PC-3 (cell line): ENCODE measurements at regions not wholly inside any gene's neighbourhood (a gene's known extent, or its start where the extent isn't known, plus 50 kb on each side); places are given as distances from the start of the nearest gene placed in this dataset.

Experiments used
- ATAC-seq: fragments of 200-7000 bp; cut with Tn5 transposase; 2 replicates; pipeline ENCODE4 v1.9.1; 2020; ENCODE audit warnings: mild to moderate bottlenecking, moderate library complexity
- BruUV-seq: library from RNA; stranded (reverse); fragments of 400-500 nt; replicated peaks from 2 replicates; lab custom pipeline; 2021; lab: Mats Ljungman, UMichigan
- CTCF ChIA-PET: fragments of 300-600 bp; sonication (Branson Sonifier 250); formaldehyde crosslinking; loops from one replicate; lab custom pipeline; 2022; ENCODE audit warnings: antibody characterized with exemption; lab: Charles Lee
- POLR2A ChIA-PET: fragments of 300-600 bp; sonication (Branson Sonifier 250); formaldehyde crosslinking; loops from one replicate; lab custom pipeline; 2022; ENCODE audit warnings: antibody characterized with exemption; ENCODE audit not compliant: unreplicated experiment; lab: Charles Lee
- DNase-seq: peaks from one replicate; pipeline ENCODE4 v3.0.0-alpha.2; 2015
- H2AFZ ChIP-seq: fragments of 300-600 bp; sonication (generic); 2 replicates; pipeline ENCODE4 v1.6.0; 2016; ENCODE audit warnings: antibody characterized with exemption, low read length
- H3F3A ChIP-seq: fragments of 300-600 bp; sonication (generic); one replicate; pipeline ENCODE4 v1.6.0; 2017; ENCODE audit warnings: antibody characterized with exemption, low read length, control low read depth, mild to moderate bottlenecking; ENCODE audit not compliant: unreplicated experiment
- H3K27ac ChIP-seq: fragments of 300-600 bp; sonication (generic); 2 replicates; pipeline ENCODE4 v1.5.1; 2016; ENCODE audit warnings: mild to moderate bottlenecking, low read length
- H3K27me3 ChIP-seq: fragments of 300-600 bp; sonication (generic); 2 replicates; pipeline ENCODE4 v1.6.1; 2016; ENCODE audit warnings: low read length, mixed read lengths
- H3K36me3 ChIP-seq: fragments of 300-600 bp; sonication (generic); 2 replicates; pipeline ENCODE4 v1.6.1; 2016; ENCODE audit warnings: low read depth, mixed run types, low read length, mixed read lengths
- H3K4me1 ChIP-seq: fragments of 300-600 bp; sonication (generic); 2 replicates; pipeline ENCODE4 v1.5.1; 2016; ENCODE audit warnings: low read length; ENCODE audit not compliant: insufficient read depth
- H3K4me2 ChIP-seq: fragments of 300-600 bp; sonication (generic); 2 replicates; pipeline ENCODE4 v1.6.0; 2016; ENCODE audit warnings: low read length
- H3K4me3 ChIP-seq: fragments of 300-600 bp; sonication (generic); 2 replicates; pipeline ENCODE4 v1.5.1; 2016; ENCODE audit warnings: mild to moderate bottlenecking, low read length, mixed read lengths
- H3K79me2 ChIP-seq: fragments of 300-600 bp; sonication (generic); 2 replicates; pipeline ENCODE4 v1.6.1; 2017; ENCODE audit warnings: low read length, mixed read lengths
- H3K9ac ChIP-seq: fragments of 300-600 bp; sonication (generic); 2 replicates; pipeline ENCODE4 v1.6.0; 2016; ENCODE audit warnings: mild to moderate bottlenecking, low read length
- H3K9me2 ChIP-seq: fragments of 300-600 bp; sonication (generic); replicated peaks from 2 replicates; pipeline ENCODE4 v1.6.1; 2016; ENCODE audit warnings: mixed run types, low read length, mixed read lengths
- H3K9me3 ChIP-seq: fragments of 300-600 bp; sonication (generic); 2 replicates; pipeline ENCODE4 v1.6.1; 2016; ENCODE audit warnings: low read length, mixed read lengths
- H4K20me1 ChIP-seq: fragments of 300-600 bp; sonication (generic); 2 replicates; pipeline ENCODE4 v1.6.1; 2016; ENCODE audit warnings: low read length, mixed read lengths
- EZH2 ChIP-seq: fragments of 300-600 bp; sonication (generic); IDR thresholded peaks from one replicate; pipeline ENCODE4 v1.6.1; 2017; ENCODE audit warnings: antibody characterized with exemption, mild to moderate bottlenecking, low read length; ENCODE audit not compliant: unreplicated experiment
- EZH2phosphoT487 ChIP-seq: fragments of 300-600 bp; sonication (generic); IDR thresholded peaks from 2 replicates; pipeline ENCODE4 v1.6.1; 2018; ENCODE audit warnings: mild to moderate bottlenecking, antibody characterized with exemption, low read length, borderline replicate concordance
- intact Hi-C: fragments of 100-400 bp; cut with micrococcal nuclease; formaldehyde crosslinking; loops from 2 replicates; pipeline ENCODE4 v1.9.0; 2023
- TF ChIP-seq, protein P1 (sequence below): fragments of 300-600 bp; sonication (generic); conservative IDR thresholded peaks from 2 replicates; pipeline ENCODE4 v1.5.1; 2017; ENCODE audit warnings: antibody characterized with exemption, low read depth, mild to moderate bottlenecking, low read length

DNA sequence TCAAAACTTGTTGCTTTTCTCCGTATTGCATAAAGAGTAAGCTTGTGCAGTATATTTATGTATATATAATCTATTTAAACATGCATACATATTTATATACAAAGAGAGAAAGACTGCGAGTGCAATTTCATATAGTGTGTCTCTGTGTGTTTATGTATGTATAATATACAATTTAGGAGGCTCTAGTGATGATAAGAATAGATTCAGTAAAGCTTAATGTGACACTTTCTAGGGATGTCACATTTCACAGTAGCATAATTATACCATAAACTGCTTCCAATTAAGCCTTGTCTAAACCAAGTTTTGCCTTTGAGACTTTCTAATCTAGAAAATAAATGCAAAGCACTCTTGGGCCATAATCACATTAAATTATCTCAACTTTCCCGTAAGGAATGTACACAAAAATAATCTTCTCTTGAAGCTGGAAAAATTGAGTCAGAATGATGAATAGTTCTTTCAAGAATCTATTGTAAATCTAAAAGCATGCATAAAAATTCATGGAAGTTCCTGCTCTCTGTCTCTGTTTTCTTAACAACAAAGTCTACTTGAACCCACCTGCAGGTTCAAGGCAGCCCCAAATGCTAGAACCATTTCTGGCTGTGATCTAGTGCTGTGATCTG lies 114.1 kb upstream of the NPY2R start:
- ChIA-PET POLR2A (no interaction called here), CTCF (no interaction called here)
- H2AFZ ChIP-seq: no peak overlapping the region
- intact Hi-C loops: no loop called here
- H3K79me2 ChIP-seq: no peaks in the 10 kb centered on the region
- ATAC-seq (no peak), DNase-seq (no peak)
- no peaks in the 10 kb centered on the region for H3F3A ChIP-seq
- no peak overlapping the region for H3K4me2 ChIP-seq
- H3K27me3 ChIP-seq: no peaks in the 10 kb centered on the region
- no peak overlapping the region for H3K4me3 ChIP-seq
- TF ChIP-seq, protein P1, sequence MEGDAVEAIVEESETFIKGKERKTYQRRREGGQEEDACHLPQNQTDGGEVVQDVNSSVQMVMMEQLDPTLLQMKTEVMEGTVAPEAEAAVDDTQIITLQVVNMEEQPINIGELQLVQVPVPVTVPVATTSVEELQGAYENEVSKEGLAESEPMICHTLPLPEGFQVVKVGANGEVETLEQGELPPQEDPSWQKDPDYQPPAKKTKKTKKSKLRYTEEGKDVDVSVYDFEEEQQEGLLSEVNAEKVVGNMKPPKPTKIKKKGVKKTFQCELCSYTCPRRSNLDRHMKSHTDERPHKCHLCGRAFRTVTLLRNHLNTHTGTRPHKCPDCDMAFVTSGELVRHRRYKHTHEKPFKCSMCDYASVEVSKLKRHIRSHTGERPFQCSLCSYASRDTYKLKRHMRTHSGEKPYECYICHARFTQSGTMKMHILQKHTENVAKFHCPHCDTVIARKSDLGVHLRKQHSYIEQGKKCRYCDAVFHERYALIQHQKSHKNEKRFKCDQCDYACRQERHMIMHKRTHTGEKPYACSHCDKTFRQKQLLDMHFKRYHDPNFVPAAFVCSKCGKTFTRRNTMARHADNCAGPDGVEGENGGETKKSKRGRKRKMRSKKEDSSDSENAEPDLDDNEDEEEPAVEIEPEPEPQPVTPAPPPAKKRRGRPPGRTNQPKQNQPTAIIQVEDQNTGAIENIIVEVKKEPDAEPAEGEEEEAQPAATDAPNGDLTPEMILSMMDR: no peak
- TF ChIP-seq EZH2phosphoT487: no peak
- no peak for TF ChIP-seq EZH2
- no peaks in the 10 kb centered on the region for H4K20me1 ChIP-seq
- H3K27ac ChIP-seq: no peak overlapping the region
- H3K9me2 ChIP-seq: no peaks in the 10 kb centered on the region
- no peak overlapping the region for H3K9ac ChIP-seq
- no peaks in the 10 kb centered on the region for H3K36me3 ChIP-seq
- BruUV-seq: no TSS peak
- H3K4me1 ChIP-seq: no peaks in the 10 kb centered on the region
- H3K9me3 ChIP-seq: no peaks in the 10 kb centered on the region

DNA sequence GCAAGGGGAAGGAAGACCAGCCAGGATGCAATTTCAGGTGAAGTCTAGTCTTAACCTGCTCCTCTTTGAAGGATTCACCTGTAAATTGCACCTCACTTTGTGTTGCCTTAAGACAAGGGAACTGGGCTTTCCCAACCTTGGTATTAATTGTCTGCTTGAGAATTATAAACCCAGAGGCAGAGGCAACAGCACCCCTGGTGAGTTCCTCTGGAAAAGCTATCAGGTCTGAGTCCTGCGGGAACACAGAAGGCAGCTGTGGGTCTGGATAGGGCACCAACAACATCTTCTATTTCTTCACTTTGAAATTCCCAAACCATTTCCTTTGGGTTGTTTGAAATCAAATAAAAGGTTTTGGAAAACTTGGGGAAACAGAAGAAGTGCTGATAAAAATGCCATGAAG lies 109.2 kb upstream of the NPY2R start:
- TF ChIP-seq, protein P1: no peak
- TF ChIP-seq EZH2 (no peak), EZH2phosphoT487 (no peak)
- no TSS peak for BruUV-seq
- CTCF ChIA-PET: interaction anchor here (0.6 kb wide), 1 partner anchor 14 kb away, joined by 3 read pairs; no protein-coding TSS in a partner anchor
- Histone ChIP-seq H3K9ac (no peak overlapping the region), H3K9me2 (no peaks in the 10 kb centered on the region), H3K9me3 (no peaks in the 10 kb centered on the region), H3K4me3 (no peak overlapping the region), H3K36me3 (no peaks in the 10 kb centered on the region), H3K79me2 (no peaks in the 10 kb centered on the region), H2AFZ (no peak overlapping the region), H3K4me1 (no peaks in the 10 kb centered on the region), H3K27me3 (no peaks in the 10 kb centered on the region), H3F3A (no peaks in the 10 kb centered on the region), H4K20me1 (no peaks in the 10 kb centered on the region), H3K4me2 (no peak overlapping the region), H3K27ac (no peak overlapping the region)
- DNase-seq: no peak
- ATAC-seq: no peak
- intact Hi-C loops: no loop called here
- POLR2A ChIA-PET: no interaction called here

DNA sequence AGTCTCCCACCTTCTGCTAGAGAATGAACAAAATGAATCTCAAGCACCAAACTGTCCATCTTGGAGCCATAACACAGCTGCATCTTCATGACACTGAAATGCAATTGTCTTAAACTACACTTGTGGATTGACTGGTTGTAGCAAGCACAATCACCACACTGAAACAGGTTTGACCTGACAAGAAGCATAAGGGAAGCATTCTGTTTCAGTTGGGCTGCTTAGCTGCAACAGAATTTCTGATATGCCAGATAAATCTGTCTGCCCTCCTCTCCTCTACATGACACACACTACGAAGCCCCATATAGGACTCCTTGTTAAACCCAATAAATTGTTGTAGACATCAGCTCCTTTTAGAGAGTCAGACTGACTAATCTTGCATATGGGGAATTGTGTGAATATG lies 101.8 kb upstream of the NPY2R start:
- Histone ChIP-seq H3K27me3 (no peaks in the 10 kb centered on the region), H3K36me3 (no peaks in the 10 kb centered on the region), H3K27ac (no peak overlapping the region), H3K9me2 (no peaks in the 10 kb centered on the region), H2AFZ (no peak overlapping the region), H4K20me1 (no peaks in the 10 kb centered on the region), H3K79me2 (no peaks in the 10 kb centered on the region), H3K4me2 (no peak overlapping the region), H3K9ac (no peak overlapping the region), H3K4me3 (no peak overlapping the region), H3F3A (no peaks in the 10 kb centered on the region), H3K4me1 (no peaks in the 10 kb centered on the region), H3K9me3 (no peaks in the 10 kb centered on the region)
- no peak for DNase-seq
- BruUV-seq: no TSS peak
- ChIA-PET CTCF (no interaction called here), POLR2A (no interaction called here)
- TF ChIP-seq EZH2 (no peak), EZH2phosphoT487 (no peak)
- TF ChIP-seq, protein P1: no peak
- no peak for ATAC-seq
- intact Hi-C loops: no loop called here
